Epithelial cell of prostate (primary cell): ENCODE measurements at regions not wholly inside any gene's neighbourhood (a gene's known extent, or its start where the extent isn't known, plus 50 kb on each side); places are given as distances from the start of the nearest gene placed in this dataset.

Source experiments
- DNase-seq: peaks from one replicate; pipeline ENCODE4 v3.0.0-alpha.2; 2011; ENCODE audit warnings: low read depth, low spot score
- H3K27ac ChIP-seq: fragments of 450-650 bp; 2 replicates; pipeline ENCODE4 v1.5.1; 2017; ENCODE audit warnings: mild to moderate bottlenecking

GRCh38 chr11:103844327-103845215 is 191.9 kb upstream of the DDI1 start:
- H3K27ac ChIP-seq, result no peak overlapping the region
- DNase-seq, result no peak

- DNase-seq, result no peak
- no peak overlapping the region for H3K27ac ChIP-seq
These were observed 191.1 kb upstream of the DDI1 start for GRCh38 chr11:103845331-103845730.

- H3K27ac ChIP-seq, result no peak overlapping the region
- no peak for DNase-seq
These were observed 187.8 kb upstream of the DDI1 start for GRCh38 chr11:103848686-103849085.

GRCh38 chr11:103849366-103849765 is 187.1 kb upstream of the DDI1 start:
- H3K27ac ChIP-seq, result no peak overlapping the region
- no peak for DNase-seq

GRCh38 chr11:103850419-103851165 is 185.8 kb upstream of the DDI1 start:
- DNase-seq, result no peak

GRCh38 chr11:103851166-103851651 is 185.2 kb upstream of the DDI1 start:
- DNase-seq, result no peak
- no peak overlapping the region for H3K27ac ChIP-seq

More at GRCh38 chr11:103850419-103851165, 185.8 kb upstream of the DDI1 start:
- H3K27ac ChIP-seq, result no peak overlapping the region
